ENCODE measurements at regions not wholly inside any gene's neighbourhood (a gene's known extent, or its start where the extent isn't known, plus 50 kb on each side); places are given as distances from the start of the nearest gene placed in this dataset.

GRCh38 chr2:12897181-12897580, 180.4 kb downstream of the TRIB2 start:
- TF ChIP-seq, protein P1, sequence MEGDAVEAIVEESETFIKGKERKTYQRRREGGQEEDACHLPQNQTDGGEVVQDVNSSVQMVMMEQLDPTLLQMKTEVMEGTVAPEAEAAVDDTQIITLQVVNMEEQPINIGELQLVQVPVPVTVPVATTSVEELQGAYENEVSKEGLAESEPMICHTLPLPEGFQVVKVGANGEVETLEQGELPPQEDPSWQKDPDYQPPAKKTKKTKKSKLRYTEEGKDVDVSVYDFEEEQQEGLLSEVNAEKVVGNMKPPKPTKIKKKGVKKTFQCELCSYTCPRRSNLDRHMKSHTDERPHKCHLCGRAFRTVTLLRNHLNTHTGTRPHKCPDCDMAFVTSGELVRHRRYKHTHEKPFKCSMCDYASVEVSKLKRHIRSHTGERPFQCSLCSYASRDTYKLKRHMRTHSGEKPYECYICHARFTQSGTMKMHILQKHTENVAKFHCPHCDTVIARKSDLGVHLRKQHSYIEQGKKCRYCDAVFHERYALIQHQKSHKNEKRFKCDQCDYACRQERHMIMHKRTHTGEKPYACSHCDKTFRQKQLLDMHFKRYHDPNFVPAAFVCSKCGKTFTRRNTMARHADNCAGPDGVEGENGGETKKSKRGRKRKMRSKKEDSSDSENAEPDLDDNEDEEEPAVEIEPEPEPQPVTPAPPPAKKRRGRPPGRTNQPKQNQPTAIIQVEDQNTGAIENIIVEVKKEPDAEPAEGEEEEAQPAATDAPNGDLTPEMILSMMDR (IDR thresholded peaks at IDR 0.05 in 4 of 5, conservative IDR thresholded peaks at IDR 0.05 in 1 of 5) = no peak
- no peak for TF ChIP-seq POLR2A (IDR thresholded peaks at IDR 0.05)

All from gastrocnemius medialis (tissue), 4 donors.